HG02678 (cell line): ENCODE measurements at regions not wholly inside any gene's neighbourhood (a gene's known extent, or its start where the extent isn't known, plus 50 kb on each side); places are given as distances from the start of the nearest gene placed in this dataset.

Experiments used
- ATAC-seq: cut with Tn5 transposase; IDR thresholded peaks from one replicate; pipeline ENCODE4 v1.9.1; 2021; ENCODE audit warnings: mild to moderate bottlenecking, moderate library complexity; ENCODE audit not compliant: unreplicated experiment

- no peak for ATAC-seq
Observed at GRCh38 chr18:54531402-54532065, 59.5 kb upstream of the DYNAP start.

- no peak for ATAC-seq
Observed at GRCh38 chr18:54532222-54532621, 58.8 kb upstream of the DYNAP start.

DNA sequence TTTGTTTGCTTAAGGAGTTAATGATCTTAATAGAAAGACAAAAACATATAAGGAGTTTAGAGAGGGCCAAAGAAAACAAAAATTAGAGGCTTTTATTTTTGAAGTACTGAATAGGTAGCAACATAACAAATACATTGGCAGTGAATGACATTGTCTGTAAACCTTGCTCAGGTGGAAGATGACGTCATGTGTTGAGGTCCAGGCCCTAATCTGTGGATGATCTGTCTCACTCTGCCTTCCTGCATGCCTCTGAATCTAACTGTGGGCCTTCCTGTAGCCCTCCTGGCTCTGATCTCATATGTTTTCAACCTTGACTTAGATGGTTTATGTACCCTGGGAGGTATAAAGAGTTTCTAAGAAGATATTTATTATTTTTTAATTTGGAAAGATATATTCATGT is 58.1 kb upstream of the DYNAP start:
- no peak for ATAC-seq
